ENCODE measurements at regions not wholly inside any gene's neighbourhood (a gene's known extent, or its start where the extent isn't known, plus 50 kb on each side); places are given as distances from the start of the nearest gene placed in this dataset.

GRCh38 chr2:228700638-228701037, 519.2 kb upstream of the SPHKAP start:
- TF ChIP-seq POLR2A (IDR thresholded peaks at IDR 0.05) (no peak), CTCF (IDR thresholded peaks at IDR 0.05) (no peak)
